Immature natural killer cell (primary cell): ENCODE measurements at regions not wholly inside any gene's neighbourhood (a gene's known extent, or its start where the extent isn't known, plus 50 kb on each side); places are given as distances from the start of the nearest gene placed in this dataset.

Source experiments
- DNase-seq, 3 donors: peaks; one replicate each; pipeline ENCODE4 v3.0.0; 2022; ENCODE audit warnings: mixed read lengths in 1 of 3
- H3K27ac Mint-ChIP-seq, 6 donors: one replicate each; pipeline ENCODE4 v1.8.0; 2020; ENCODE audit warnings: mixed read lengths in 6 of 6, mild to moderate bottlenecking in 5 of 6, inconsistent platforms in 4 of 6, moderate library complexity in 3 of 6
- H3K27me3 Mint-ChIP-seq, 3 donors: one replicate each; pipeline ENCODE4 v1.8.0; 2020 to 2021; ENCODE audit warnings: low read depth in 3 of 3, mild to moderate bottlenecking in 3 of 3, mixed read lengths in 3 of 3, moderate library complexity in 3 of 3, inconsistent platforms in 1 of 3
- H3K36me3 Mint-ChIP-seq, 3 donors: one replicate each; pipeline ENCODE4 v1.8.0; 2020; ENCODE audit warnings: mixed read lengths in 3 of 3, inconsistent platforms in 2 of 3, mild to moderate bottlenecking in 2 of 3
- H3K4me1 Mint-ChIP-seq, 2 donors: one replicate each; pipeline ENCODE4 v1.8.0; 2020; ENCODE audit warnings: inconsistent platforms in 2 of 2, mild to moderate bottlenecking in 2 of 2, mixed read lengths in 2 of 2, moderate library complexity in 1 of 2
- H3K4me3 Mint-ChIP-seq, 5 donors: one replicate each; pipeline ENCODE4 v1.8.0; 2020; ENCODE audit warnings: mild to moderate bottlenecking in 5 of 5, mixed read lengths in 5 of 5, inconsistent platforms in 3 of 5, moderate library complexity in 3 of 5
- H3K9me3 Mint-ChIP-seq, 6 donors: one replicate each; pipeline ENCODE4 v1.8.0; 2020; ENCODE audit warnings: mild to moderate bottlenecking in 6 of 6, mixed read lengths in 6 of 6, inconsistent platforms in 4 of 6, moderate library complexity in 3 of 6

DNA sequence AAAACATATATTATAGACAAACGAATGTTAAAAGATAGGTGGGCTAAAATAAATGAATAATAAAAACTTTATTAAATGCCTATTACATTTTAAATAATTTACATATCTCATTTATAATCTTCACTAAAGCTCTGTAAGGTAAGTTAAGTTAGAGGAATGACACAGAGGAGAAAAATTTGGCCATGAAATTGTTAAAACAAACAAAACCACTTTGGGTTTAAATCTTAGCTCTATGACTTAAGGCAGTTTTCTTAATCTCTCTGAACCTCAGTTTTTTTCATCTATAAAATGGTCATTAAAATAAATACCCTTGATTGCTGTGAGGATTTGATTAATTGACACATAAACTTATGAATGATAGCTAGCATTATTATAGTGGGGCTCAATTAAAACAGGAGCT, 404.8 kb upstream of the ATP11B start:
- no peak overlapping the region for H3K4me3 Mint-ChIP-seq
- H3K27ac Mint-ChIP-seq = no peak overlapping the region
- H3K9me3 Mint-ChIP-seq = peaks cover 0 to 10% (median 1%) of the 10 kb centered on the region in 6 donors
- peaks cover 0 to 3% (median 0%) of the 10 kb centered on the region in 3 donors for H3K27me3 Mint-ChIP-seq
- no peak for DNase-seq
- H3K36me3 Mint-ChIP-seq = no peaks in the 10 kb centered on the region
- H3K4me1 Mint-ChIP-seq = no peaks in the 10 kb centered on the region

DNA sequence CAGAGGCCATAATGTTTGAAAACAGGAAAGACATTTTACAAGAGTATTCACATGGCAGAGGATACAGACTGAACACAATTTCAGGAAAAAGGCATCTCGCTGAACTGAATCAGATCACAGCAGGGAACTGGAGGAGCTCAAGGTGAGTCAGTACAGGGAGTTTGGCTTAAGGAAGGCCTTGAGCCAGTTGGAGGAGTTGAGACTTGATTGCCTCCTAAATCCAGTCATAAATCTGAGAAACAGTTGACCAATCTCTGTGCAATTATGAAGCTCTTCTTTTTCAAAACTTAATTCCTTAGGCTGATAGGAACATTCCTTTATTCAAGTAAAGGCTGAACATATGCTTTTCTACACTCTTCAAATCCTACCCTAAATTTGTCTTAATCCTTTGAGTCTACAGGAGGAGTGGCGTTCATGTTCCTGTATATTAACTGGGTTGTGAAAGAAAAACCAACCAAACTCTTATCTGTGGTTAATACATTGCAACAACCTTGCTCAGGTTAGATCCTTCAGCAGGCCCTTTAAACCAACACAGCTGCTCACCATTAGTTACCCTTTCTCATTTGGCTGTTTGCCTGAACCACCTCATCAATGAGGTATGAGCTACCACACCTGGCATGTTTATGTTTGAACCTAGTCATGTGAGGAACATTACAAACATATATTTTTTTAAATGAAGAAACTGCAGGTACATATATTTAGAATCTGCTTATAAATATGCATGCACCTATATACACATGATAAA, 404.1 kb upstream of the ATP11B start:
- no peaks in the 10 kb centered on the region for H3K36me3 Mint-ChIP-seq
- H3K27ac Mint-ChIP-seq = no peak overlapping the region
- H3K4me3 Mint-ChIP-seq = no peak overlapping the region
- H3K4me1 Mint-ChIP-seq = no peaks in the 10 kb centered on the region
- H3K9me3 Mint-ChIP-seq = peaks cover 0 to 10% (median 1%) of the 10 kb centered on the region in 6 donors
- no peak for DNase-seq
- peaks cover 0 to 3% (median 0%) of the 10 kb centered on the region in 3 donors for H3K27me3 Mint-ChIP-seq

DNA sequence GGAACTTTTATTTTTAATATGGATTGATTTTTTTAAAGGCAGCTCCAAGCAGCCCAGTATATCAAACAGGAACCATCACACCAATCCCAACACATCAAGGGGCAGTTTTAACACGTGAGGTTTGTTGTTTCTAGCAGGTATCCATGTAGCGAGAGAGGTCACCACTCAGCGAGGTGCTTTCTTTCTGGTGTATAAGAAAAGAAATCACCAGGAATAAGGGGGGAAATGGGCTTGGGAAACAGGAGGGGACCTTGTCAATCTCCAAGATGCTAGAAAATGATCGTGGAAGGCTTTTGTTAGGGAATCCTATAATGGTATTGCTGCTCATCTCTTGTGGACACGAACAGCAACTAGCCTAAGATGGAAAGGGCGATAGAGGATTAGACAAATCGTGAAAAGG, 402.9 kb upstream of the ATP11B start:
- H3K4me3 Mint-ChIP-seq = no peak overlapping the region
- peaks cover 0 to 3% (median 0%) of the 10 kb centered on the region in 3 donors for H3K27me3 Mint-ChIP-seq
- no peak overlapping the region for H3K27ac Mint-ChIP-seq
- H3K36me3 Mint-ChIP-seq = no peaks in the 10 kb centered on the region
- no peaks in the 10 kb centered on the region for H3K4me1 Mint-ChIP-seq
- H3K9me3 Mint-ChIP-seq = peaks cover 0 to 10% (median 1%) of the 10 kb centered on the region in 6 donors
- DNase-seq = no peak

DNA sequence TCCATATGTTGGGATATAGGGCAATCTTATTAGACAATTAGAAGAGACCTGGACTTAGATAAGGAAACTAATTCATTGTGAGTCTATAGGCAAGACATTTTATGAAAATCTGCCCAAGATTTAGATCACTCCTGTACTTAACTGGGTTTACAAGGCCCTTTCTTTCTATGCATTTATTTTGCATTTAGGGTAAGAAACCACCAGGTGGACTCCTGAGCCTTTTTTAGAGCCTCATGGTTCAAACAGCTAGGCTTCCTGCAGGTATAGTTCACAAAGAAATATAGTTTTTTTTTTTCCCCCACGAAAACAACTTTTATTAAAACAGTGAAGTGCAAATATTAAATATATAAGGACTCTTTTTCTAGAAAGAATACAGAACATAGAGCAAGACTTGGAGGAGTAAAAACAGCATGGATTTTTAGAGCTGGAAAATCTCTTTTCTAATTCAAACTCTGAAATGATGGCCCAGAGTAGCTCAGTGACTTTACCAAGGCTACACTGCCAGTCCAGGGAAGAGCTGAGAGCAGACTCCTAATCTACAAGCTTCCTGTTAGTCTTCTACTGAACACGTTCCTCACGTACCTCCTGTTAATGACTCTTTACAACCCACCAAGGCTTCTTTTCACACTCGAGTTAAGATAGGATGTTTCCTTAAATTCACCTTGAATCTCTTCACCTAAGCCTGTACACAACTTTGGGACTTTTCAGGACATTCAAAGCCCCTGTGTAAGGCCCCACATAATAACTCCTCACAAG, 400.9 kb upstream of the ATP11B start:
- Mint-ChIP-seq H3K27me3 (peaks cover 0 to 3% (median 0%) of the 10 kb centered on the region in 3 donors), H3K27ac (no peak overlapping the region), H3K4me1 (no peaks in the 10 kb centered on the region), H3K36me3 (no peaks in the 10 kb centered on the region), H3K9me3 (peaks cover 0 to 5% (median 3%) of the 10 kb centered on the region in 6 donors), H3K4me3 (no peak overlapping the region)
- DNase-seq = no peak

DNA sequence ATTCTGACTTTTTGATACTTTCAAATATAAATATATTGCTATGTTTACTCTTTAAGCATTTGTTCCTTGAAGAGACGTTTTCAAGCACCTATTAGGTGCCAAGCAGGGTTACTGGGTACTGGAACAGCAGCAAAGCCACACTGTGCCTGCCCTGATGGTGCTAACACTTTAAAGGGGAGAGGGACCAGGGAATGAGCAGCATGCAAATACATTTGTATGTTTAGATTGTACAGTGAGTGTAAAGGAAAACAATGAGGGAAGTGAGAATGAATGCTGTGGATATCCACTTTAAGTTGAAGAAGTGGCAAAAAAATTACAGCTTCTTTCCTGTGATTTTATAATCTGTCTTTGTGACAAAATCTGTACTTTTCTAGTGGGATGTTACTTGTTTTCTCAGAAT, 400.2 kb upstream of the ATP11B start:
- Mint-ChIP-seq H3K27me3 (peaks cover 0 to 3% (median 0%) of the 10 kb centered on the region in 3 donors), H3K9me3 (peaks cover 0 to 5% (median 3%) of the 10 kb centered on the region in 6 donors), H3K4me3 (no peak overlapping the region), H3K36me3 (no peaks in the 10 kb centered on the region), H3K4me1 (no peaks in the 10 kb centered on the region), H3K27ac (no peak overlapping the region)
- DNase-seq = no peak

DNA sequence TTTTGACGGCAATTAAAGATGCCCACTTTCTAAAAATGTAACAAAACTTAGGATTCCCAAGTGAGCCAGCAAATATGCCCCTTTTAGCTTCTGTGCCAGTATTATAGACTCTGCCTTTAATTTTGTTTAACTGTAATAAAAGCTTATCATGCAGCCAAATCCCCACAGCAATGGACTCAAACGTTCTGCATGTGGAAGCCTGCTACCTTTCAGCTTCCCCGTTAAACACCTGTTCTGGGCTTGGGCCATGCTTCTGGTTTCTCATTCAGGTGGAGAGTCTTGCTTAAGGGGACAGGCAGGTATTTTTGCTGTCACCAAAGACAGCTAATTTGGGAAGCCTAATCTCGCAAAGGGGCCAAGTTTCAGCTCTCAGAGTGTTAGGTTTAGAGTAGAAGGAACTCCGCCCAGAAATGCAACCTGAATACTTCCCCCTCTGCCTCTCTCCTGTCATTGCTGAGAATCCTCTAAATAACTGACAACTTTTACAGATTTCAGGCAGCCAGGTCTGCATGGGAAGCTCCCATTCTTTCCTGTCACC, 399.4 kb upstream of the ATP11B start:
- DNase-seq = no peak
- H3K4me1 Mint-ChIP-seq = no peaks in the 10 kb centered on the region
- H3K4me3 Mint-ChIP-seq = no peak overlapping the region
- H3K27me3 Mint-ChIP-seq = peaks cover 0 to 3% (median 0%) of the 10 kb centered on the region in 3 donors
- peaks cover 0 to 9% (median 2%) of the 10 kb centered on the region in 6 donors for H3K9me3 Mint-ChIP-seq
- H3K27ac Mint-ChIP-seq = no peak overlapping the region
- H3K36me3 Mint-ChIP-seq = no peaks in the 10 kb centered on the region

DNA sequence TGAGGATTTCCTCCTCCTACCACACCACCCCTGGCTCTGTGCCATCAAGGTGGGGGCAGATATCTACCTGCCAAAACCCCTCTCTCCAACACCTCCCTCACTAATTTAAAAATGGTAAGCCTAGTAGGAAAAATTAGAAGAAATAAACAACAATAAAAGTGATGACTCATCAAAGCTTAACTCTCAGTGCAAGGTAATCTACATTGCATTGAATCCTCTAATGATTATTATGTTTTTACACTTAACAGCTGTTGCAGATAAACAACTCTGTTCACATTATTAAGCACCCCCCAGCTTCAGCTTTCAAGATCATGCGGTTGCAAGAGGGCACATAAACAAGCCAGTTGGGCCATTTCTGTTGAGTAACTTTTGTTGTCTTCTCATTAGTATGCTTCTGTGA, 396.1 kb upstream of the ATP11B start:
- no peak overlapping the region for H3K4me3 Mint-ChIP-seq
- no peaks in the 10 kb centered on the region for H3K4me1 Mint-ChIP-seq
- DNase-seq = no peak
- H3K36me3 Mint-ChIP-seq = no peaks in the 10 kb centered on the region
- no peak overlapping the region for H3K27ac Mint-ChIP-seq
- H3K27me3 Mint-ChIP-seq = no peaks in the 10 kb centered on the region
- peaks cover 2 to 18% (median 8%) of the 10 kb centered on the region in 6 donors for H3K9me3 Mint-ChIP-seq

DNA sequence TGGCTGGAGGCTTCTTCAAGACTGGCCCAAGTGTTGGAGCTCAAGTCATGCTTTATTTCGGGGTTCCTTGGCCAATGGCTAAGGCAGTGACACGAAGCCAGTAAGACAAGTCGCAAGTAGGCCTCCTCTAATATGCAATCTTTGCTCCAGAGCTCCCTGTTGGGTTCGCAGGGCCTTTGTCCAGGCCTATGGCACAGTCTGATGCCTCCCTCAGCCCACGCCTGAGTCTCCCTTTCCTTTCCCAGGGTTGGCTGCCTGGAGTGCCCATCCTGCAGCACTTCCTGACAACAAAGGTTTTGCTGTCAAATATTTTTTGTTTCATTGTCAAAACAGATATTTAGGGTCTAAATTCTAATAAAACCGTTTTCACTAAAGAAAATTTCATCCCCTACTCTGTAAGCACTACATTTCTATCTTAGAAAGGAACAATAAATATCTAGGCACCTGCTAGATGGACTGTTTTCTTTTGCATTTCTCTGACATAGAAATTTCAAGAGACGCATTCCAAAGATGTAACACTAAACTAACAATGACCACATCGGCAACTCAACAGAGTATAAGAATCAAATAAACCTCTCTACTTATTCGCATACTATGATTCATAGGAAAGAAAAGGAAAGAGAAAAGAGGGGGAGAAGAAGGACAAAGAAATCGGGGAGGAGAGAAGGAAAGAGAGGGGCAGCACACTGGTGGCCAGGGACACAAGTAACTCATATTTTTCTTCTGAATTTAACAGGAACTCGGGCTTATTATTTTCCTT, 393.1 kb upstream of the ATP11B start:
- H3K9me3 Mint-ChIP-seq = peaks cover 0 to 18% (median 8%) of the 10 kb centered on the region in 6 donors
- H3K4me1 Mint-ChIP-seq = no peaks in the 10 kb centered on the region
- DNase-seq = no peak
- H3K4me3 Mint-ChIP-seq = no peak overlapping the region
- H3K27me3 Mint-ChIP-seq = no peaks in the 10 kb centered on the region
- no peaks in the 10 kb centered on the region for H3K36me3 Mint-ChIP-seq
- H3K27ac Mint-ChIP-seq = no peak overlapping the region

DNA sequence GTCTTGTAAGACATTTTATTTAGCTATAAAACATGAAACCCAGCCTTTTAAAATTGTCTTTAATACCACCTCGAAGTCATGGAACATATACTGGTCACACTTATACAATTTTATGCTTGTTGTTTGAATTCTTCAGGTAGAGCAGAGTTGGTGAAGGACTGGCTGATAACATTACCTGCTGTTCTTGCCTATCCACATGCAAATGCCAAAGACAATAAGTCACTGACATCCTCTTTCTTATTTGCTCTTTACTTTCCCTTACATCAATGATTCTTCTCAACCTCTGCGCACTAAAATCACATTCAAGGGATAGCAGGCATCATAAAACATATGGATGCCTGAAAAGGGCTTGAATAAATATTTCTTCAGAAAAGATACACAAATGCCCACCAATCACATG, 392.5 kb upstream of the ATP11B start:
- Mint-ChIP-seq H3K27me3 (no peaks in the 10 kb centered on the region), H3K36me3 (no peaks in the 10 kb centered on the region), H3K9me3 (peaks cover 0 to 18% (median 9%) of the 10 kb centered on the region in 6 donors), H3K4me1 (no peaks in the 10 kb centered on the region), H3K27ac (no peak overlapping the region), H3K4me3 (no peak overlapping the region)
- DNase-seq = no peak

DNA sequence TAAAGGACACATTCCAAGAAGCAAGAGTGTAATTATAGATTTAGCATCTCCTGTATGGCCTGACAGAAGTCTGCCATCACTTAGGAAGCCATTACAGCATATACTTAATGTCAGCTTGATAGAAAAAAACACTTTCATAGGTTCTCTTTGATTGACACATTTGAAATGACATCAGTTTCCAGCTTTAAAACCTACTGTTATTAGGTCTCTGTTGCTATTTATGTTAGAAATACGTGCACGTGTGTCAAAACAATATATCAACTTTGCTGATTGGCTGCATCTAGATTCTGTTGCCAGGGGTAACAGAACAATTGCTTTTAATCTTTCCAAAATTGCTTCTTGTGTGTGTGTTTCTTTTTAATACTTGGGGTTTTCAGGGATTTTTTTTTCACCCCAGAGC, 389.3 kb upstream of the ATP11B start:
- H3K27me3 Mint-ChIP-seq = no peaks in the 10 kb centered on the region
- no peak for DNase-seq

DNA sequence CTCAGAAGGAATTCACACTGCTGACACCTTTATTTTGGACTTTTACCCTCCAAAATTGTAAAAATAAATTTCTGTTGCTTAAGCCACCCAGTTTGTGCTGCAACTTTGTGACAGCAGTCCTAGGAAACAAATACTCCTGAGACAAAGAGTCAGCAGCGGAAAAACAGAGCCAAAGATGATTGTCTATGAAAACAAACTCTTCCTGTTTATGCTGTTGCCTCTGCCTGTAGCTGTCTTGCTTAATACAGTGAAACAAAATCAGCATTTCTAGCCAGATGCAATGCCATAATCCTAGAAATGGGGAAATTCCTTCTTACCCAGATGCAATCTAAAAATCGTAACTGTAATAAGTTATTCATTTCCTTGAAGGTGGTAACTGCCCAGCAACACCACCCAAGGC, 387.5 kb upstream of the ATP11B start:
- DNase-seq = no peak
- Mint-ChIP-seq H3K36me3 (no peaks in the 10 kb centered on the region), H3K9me3 (peaks cover 0 to 11% (median 5%) of the 10 kb centered on the region in 6 donors), H3K27me3 (no peaks in the 10 kb centered on the region), H3K4me3 (no peak overlapping the region), H3K27ac (no peak overlapping the region), H3K4me1 (no peaks in the 10 kb centered on the region)

More for the DNA sequence above, 389.3 kb upstream of the ATP11B start:
- Mint-ChIP-seq H3K4me3 (no peak overlapping the region), H3K9me3 (peaks cover 0 to 18% (median 6%) of the 10 kb centered on the region in 6 donors), H3K27ac (no peak overlapping the region), H3K36me3 (no peaks in the 10 kb centered on the region), H3K4me1 (no peaks in the 10 kb centered on the region)

DNA sequence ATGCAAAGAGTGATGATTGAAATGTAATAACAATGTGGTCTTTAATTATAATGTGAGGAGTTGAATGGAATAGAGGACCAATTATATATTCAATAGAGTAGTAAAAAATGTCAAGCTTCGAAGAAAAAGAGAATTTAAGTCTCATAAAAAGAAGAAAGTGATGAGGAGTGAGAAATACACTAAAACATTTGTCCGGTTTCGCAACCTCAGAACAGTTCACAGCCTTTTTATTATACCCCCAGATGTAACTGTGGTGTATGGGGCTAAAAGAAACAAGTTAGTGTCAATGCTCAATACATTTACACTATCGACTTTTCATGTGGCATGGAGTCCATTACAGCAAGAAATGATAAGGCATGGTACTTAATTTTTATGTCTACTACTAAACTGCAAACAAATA, 386.5 kb upstream of the ATP11B start:
- H3K27me3 Mint-ChIP-seq = no peaks in the 10 kb centered on the region
- H3K27ac Mint-ChIP-seq = no peak overlapping the region
- no peak overlapping the region for H3K4me3 Mint-ChIP-seq
- H3K4me1 Mint-ChIP-seq = no peaks in the 10 kb centered on the region
- no peaks in the 10 kb centered on the region for H3K36me3 Mint-ChIP-seq
- no peak for DNase-seq
- peaks cover 0 to 7% (median 4%) of the 10 kb centered on the region in 6 donors for H3K9me3 Mint-ChIP-seq

DNA sequence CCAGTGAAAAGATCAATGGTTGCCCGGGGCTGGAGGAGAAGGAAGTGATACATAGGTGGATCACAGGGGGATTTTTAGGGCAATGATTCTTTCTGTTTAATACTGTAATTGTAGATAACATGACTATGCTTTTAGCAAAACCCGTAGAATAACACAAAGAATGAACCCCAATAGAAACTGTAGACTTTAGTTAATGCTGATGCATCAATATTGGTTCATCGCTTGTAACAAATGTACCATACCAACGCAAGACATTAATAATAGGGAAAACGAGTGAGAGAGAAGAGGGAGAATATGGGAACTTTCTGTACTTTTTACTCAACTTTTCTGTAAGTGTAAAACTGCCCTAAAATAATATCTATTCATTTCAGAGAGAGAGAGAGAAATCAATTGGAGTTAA, 383.3 kb upstream of the ATP11B start:
- Mint-ChIP-seq H3K9me3 (peaks cover 0 to 5% (median 2%) of the 10 kb centered on the region in 6 donors), H3K4me1 (no peaks in the 10 kb centered on the region), H3K36me3 (no peaks in the 10 kb centered on the region), H3K27me3 (no peaks in the 10 kb centered on the region), H3K4me3 (no peak overlapping the region), H3K27ac (no peak overlapping the region)
- no peak for DNase-seq

DNA sequence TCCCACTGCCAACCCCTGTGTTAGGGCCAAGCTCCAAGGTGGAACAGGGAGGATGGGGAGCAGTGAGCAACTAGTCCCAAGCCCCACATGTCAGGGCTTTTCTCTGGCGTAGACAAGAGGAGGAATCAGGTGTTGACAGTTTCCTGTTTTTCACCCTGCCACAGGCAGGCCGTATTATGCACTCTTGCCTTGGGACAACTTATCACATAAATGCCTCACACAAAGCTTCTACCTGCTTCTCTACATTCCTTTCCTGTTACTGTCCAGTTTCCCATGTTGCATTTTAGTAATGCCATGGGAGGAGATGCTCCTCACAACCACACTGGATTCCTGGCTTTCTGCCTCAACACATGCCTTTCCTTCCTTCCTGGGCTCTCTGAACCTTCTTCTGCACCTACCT, 381.2 kb upstream of the ATP11B start:
- Mint-ChIP-seq H3K27me3 (no peaks in the 10 kb centered on the region), H3K36me3 (no peaks in the 10 kb centered on the region), H3K9me3 (peaks cover 0 to 5% (median under 1%) of the 10 kb centered on the region in 6 donors), H3K27ac (no peak overlapping the region), H3K4me3 (no peak overlapping the region), H3K4me1 (no peaks in the 10 kb centered on the region)
- no peak for DNase-seq
